NCI-H2227 (cell line): ENCODE measurements at regions not wholly inside any gene's neighbourhood (a gene's known extent, or its start where the extent isn't known, plus 50 kb on each side); places are given as distances from the start of the nearest gene placed in this dataset.

Experiments used
- DNase-seq: peaks from one replicate; lab custom pipeline; 2025; ENCODE audit not compliant: unreplicated experiment; lab: John Stamatoyannopoulos, UW

DNA sequence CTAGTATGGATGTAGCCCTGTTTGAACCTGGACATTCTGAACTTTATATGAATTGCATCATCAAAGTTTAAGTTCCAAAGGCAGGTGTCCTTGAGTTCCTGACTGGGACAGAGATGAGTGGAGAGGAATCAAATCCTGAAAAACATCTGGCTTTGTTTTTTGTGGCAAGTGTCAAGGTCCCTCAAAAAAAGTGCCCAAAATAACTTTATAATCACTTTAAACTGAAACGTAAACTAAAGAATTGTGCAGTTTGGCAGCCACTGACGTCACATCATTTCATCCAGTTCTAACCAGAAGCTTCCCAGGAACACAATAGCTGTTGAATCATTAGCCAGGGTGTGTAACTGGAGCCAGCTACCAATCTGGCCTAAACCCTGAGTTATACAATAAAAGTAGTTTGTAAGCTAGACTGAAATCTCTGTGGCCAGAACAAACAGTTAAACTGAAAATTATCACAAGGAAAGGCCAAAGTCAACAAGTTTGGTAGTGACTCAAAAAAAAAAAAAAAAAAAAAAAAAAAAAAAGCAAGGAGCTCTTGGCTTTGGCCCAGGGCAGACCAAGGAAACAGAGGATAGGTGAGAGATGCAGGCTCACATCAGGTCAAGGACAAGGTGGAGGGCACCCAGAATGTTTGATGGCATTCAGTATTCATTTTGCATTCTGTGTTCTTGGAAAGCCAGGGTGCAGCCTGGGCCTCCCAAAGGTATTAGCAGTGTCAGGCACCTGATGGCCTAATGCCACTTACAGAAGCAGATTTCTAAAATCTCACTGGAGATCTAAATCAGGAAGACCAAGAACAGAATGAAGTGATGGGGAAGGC, 74.3 kb downstream of the TNFSF18 start:
- DNase-seq, result no peak

DNA sequence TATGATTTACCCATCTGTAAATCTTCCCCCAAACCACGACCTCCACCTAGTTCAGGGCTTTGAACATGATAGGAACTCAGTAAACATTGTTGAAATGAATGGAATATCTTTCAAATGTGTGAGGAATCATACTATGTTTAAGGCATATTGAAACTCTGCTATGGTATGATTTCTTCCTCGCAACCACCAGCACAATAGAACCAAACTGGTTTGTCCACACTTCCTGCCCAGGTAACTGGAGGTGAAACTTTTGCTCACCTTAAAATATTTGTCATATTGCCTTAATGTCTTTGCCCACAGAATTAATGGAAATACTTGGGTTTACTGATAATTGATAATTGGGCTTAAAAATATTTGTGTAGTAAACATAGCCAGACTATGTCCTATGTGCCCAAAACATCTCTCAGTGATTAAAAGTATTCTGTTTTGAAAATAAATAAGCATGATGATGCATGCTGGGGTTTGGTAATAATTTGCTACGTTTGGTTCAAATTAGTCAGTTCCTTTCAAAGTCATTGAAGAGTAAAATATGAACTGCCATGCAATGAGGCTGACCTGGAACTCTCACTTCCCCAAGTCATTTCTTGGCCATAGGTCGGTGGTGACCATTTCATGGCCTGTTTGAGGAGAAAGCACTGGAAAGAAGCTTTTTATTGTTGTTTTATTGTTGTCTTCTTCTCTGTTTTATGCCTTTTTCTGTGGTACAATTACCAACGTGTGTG, 73.3 kb downstream of the TNFSF18 start:
- no peak for DNase-seq

DNA sequence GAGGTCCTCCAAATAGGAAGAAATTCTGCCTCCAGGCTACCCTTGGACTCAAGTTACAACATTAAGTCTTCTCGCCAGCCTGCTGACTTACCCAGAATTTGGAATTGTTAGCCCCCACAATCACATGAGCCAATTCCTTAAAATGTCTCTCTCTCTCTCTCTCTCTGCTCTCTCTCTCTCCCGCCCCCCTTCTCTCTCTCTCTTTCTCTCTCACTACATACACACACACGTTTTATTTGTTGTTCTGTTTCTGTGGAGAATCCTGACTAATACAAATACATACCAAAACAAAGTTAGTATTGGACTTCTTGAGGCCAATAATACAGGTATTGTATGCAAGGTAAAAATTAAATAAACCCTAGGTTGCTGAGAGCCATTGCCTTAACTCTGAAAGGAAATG, 72.1 kb downstream of the TNFSF18 start:
- no peak for DNase-seq

DNA sequence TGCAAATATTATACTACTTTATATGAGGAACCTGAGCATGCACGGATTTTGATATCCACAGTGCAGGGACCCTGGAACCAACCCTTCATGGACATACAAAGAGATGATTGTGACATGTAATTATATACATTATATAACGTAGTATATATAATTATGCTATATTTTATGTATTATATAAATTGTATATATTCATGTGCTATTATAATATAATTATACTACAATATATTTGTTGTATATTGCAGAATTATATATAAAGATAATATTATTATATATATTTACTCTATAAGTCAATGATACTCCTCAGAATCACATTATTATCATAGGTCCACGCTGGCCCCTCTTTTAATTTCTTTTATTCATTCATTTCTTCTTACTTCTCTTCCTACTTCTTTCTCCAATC, 70.9 kb downstream of the TNFSF18 start:
- no peak for DNase-seq

DNA sequence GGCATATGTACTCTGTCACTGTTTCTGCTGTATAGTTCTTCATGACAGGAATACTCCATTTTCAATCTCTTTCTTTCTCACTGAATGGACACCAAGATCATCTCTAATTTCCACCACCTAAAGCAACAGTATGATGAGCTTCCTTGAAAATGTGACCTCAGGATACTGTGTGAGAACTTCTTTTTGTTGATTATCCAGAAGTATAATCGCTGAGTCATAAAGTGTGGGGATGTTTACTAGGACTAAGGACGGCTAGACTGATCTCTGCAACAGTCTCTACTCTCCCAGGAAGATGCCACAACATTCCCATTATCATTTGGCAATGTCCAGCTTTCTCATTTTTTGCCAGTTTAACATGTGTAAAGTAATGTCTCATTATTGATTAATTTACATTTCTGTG, 70.3 kb downstream of the TNFSF18 start:
- DNase-seq, result no peak

DNA sequence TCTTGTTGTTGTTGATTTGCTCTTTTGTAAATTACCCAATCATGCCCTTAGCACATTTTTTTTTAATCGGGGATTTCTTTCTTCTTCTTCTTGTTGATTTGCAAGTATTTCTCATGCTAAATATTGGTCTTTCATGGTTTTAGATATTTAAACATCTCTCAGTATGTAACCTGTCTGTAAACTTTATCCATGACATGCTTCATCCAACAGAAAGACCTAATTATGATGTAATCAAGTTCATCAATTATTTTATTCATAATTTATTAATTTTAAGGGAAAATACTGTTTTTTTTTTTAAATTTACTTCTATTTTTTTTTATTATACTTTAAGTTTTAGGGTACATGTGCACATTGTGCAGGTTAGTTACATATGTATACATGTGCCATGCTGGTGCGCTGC, 69.8 kb downstream of the TNFSF18 start:
- no peak for DNase-seq
